Lower lobe of right lung (tissue), 2 donors: ENCODE measurements at regions not wholly inside any gene's neighbourhood (a gene's known extent, or its start where the extent isn't known, plus 50 kb on each side); places are given as distances from the start of the nearest gene placed in this dataset.

Experiments used
- ATAC-seq, 2 donors: fragments of 200-7000 bp; cut with Tn5 transposase; one replicate each; pipeline ENCODE4 v1.9.1; 2020 to 2022; ENCODE audit warnings: mild to moderate bottlenecking in 2 of 2, moderate library complexity in 2 of 2
- DNase-seq: peaks from one replicate; pipeline ENCODE4 v3.0.0-alpha.2; 2020
- H3K27ac ChIP-seq: fragments of 200-600 bp; one replicate; pipeline ENCODE4 v1.8.0; 2022
- H3K27me3 ChIP-seq: fragments of 200-600 bp; one replicate; pipeline ENCODE4 v1.8.0; 2022; ENCODE audit warnings: low read depth
- H3K36me3 ChIP-seq: fragments of 200-600 bp; one replicate; pipeline ENCODE4 v1.8.0; 2022; ENCODE audit warnings: mild to moderate bottlenecking
- H3K4me1 ChIP-seq: fragments of 200-600 bp; one replicate; pipeline ENCODE4 v1.8.0; 2022
- H3K4me3 ChIP-seq: fragments of 200-600 bp; one replicate; pipeline ENCODE4 v1.8.0; 2022; ENCODE audit warnings: mild to moderate bottlenecking
- H3K9me3 ChIP-seq: fragments of 200-600 bp; one replicate; pipeline ENCODE4 v1.8.0; 2022
- intact Hi-C: fragments of 100-400 bp; cut with DNase I; formaldehyde crosslinking; loops from one replicate; pipeline ENCODE4 v1.11.0; 2022
- TF ChIP-seq, protein P1 (sequence below): fragments of 200-600 bp; IDR thresholded peaks from one replicate; pipeline ENCODE4 v1.8.0; 2022; ENCODE audit warnings: antibody characterized with exemption, mild to moderate bottlenecking
- donor health status: DM: no; HTN: yes; CAD: no; lungs with severe emphysema.

DNA sequence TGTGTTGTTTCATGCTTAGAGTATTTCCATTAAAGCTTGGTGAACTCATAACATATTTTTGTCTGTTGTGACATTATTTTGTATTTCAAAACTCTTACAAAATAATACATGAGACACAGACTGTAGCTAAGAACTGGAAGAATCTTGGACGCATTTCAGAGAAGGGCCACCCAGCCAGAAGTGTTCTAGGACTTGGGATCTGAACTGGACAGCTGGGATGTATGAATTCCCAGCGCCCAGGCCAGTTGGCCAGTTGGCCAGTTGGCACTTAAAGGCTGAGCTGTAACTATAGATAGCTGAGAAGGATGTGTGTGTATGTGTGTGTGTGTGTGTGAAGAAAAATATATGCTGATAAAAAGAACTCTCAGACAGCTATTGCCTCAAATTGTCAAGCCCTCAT, 193.4 kb upstream of the GPR101 start:
- Histone ChIP-seq H3K27me3 (no peaks in the 10 kb centered on the region), H3K4me3 (no peak overlapping the region), H3K27ac (no peak overlapping the region), H3K4me1 (no peaks in the 10 kb centered on the region), H3K9me3 (no peaks in the 10 kb centered on the region), H3K36me3 (no peaks in the 10 kb centered on the region)
- DNase-seq: no peak
- TF ChIP-seq, protein P1, sequence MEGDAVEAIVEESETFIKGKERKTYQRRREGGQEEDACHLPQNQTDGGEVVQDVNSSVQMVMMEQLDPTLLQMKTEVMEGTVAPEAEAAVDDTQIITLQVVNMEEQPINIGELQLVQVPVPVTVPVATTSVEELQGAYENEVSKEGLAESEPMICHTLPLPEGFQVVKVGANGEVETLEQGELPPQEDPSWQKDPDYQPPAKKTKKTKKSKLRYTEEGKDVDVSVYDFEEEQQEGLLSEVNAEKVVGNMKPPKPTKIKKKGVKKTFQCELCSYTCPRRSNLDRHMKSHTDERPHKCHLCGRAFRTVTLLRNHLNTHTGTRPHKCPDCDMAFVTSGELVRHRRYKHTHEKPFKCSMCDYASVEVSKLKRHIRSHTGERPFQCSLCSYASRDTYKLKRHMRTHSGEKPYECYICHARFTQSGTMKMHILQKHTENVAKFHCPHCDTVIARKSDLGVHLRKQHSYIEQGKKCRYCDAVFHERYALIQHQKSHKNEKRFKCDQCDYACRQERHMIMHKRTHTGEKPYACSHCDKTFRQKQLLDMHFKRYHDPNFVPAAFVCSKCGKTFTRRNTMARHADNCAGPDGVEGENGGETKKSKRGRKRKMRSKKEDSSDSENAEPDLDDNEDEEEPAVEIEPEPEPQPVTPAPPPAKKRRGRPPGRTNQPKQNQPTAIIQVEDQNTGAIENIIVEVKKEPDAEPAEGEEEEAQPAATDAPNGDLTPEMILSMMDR: no peak
- intact Hi-C loops: no loop called here
- ATAC-seq: no peak

DNA sequence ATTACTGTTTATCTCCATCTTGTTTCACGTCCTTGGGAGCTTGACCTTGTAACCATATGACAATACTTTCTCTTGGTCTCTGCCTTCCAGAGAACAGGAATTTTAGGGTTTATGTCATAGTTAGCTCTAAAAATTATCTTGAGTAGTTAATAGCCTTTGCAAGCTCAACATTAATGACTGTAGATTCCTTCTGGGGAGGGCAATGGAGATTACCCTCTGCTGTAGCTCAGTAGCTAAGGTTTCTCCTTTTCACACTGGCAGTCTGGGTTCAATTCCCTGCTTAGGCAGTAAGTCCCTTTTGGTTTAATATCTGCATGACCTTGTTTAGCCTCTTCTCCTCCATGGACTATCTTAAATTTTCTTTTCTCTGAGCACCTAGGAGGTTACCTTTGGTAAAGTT, 181.7 kb upstream of the GPR101 start:
- TF ChIP-seq, protein P1: no peak

DNA sequence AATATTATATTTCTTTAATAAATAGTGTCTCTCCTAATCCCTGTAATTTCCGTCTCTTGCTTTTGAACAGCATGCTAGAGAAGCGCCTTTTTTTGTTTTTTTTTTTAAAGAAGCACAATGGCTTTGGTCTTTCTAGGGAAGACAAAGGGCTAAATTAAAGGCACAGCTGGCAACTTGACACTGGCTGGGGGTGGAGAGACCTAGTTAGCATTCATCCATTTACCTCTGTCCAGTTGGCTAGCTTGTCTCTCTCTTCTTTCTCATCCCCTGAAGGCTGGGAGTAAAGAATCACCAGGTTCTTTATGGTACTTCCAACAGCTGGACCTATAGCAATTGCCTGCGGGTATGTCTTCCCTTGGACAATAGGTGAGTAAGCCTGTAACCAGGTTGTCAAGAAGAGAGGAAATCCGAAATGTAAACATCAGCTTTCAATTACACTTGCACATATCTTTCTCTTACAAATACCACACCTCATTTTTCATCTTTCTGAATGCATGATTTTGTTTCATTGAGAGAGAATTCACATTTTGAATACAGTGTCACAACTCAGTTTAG, 178.4 kb upstream of the GPR101 start:
- no peak overlapping the region for H3K4me3 ChIP-seq
- DNase-seq (no peak), ATAC-seq (no peak)
- no peaks in the 10 kb centered on the region for H3K4me1 ChIP-seq
- no peaks in the 10 kb centered on the region for H3K9me3 ChIP-seq
- intact Hi-C loops: no loop called here
- TF ChIP-seq, protein P1: no peak
- no peak overlapping the region for H3K27ac ChIP-seq
- no peaks in the 10 kb centered on the region for H3K27me3 ChIP-seq
- no peaks in the 10 kb centered on the region for H3K36me3 ChIP-seq

More for the DNA sequence above, 181.7 kb upstream of the GPR101 start:
- H3K36me3 ChIP-seq: no peaks in the 10 kb centered on the region
- intact Hi-C loops: no loop called here
- H3K27ac ChIP-seq: no peak overlapping the region
- ATAC-seq (no peak), DNase-seq (no peak)
- no peaks in the 10 kb centered on the region for H3K4me1 ChIP-seq
- H3K27me3 ChIP-seq: no peaks in the 10 kb centered on the region
- H3K4me3 ChIP-seq: no peak overlapping the region
- no peaks in the 10 kb centered on the region for H3K9me3 ChIP-seq

DNA sequence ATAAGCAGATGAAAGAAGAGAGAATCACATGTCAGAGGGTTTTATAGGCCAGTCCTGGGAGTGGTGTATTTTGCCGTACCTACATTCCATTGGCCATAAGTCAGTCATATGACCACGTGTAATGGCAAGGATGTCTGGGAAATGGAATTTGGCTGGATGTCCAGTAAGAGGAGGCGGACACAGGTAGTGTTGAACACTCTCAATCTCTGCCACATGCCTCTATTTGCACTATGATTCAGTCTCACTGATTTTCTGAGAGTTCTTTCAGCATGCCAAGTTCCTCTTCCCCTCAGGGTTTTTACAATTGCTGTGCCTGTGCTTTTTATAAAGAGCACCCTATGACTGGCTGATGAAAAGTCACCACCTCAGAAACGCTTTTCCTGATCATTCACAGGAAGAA, 164.2 kb upstream of the GPR101 start:
- Histone ChIP-seq H3K27me3 (no peaks in the 10 kb centered on the region), H3K4me1 (no peaks in the 10 kb centered on the region), H3K9me3 (no peaks in the 10 kb centered on the region), H3K4me3 (no peak overlapping the region), H3K27ac (no peak overlapping the region), H3K36me3 (no peaks in the 10 kb centered on the region)
- ATAC-seq: no peak
- TF ChIP-seq, protein P1: no peak
- intact Hi-C loops: no loop called here
- DNase-seq: no peak

DNA sequence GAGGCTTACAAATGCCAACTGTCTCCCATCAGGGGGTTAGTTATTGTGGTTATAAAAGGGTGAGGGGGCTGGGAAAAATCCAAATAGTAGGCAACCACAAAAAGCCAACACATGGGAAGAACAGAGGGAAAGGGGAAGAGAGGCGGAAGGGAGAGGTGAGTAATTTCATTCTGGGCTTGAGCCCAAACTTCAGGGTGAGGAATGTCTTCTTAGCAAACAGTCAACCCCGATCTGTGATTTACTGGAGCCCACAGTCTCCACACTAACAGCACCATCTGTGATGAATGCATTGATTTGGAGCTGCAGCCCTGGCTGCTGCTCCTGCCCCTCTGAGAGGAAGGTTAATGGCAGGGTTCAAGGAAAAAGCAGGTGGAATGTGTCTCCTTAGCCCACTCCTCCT, 162.2 kb upstream of the GPR101 start:
- ATAC-seq (no peak), DNase-seq (no peak)
- no peaks in the 10 kb centered on the region for H3K27me3 ChIP-seq
- no peak overlapping the region for H3K4me3 ChIP-seq
- no peaks in the 10 kb centered on the region for H3K36me3 ChIP-seq
- no peaks in the 10 kb centered on the region for H3K9me3 ChIP-seq
- TF ChIP-seq, protein P1: no peak
- intact Hi-C loops: no loop called here
- H3K27ac ChIP-seq: no peak overlapping the region
- no peaks in the 10 kb centered on the region for H3K4me1 ChIP-seq

DNA sequence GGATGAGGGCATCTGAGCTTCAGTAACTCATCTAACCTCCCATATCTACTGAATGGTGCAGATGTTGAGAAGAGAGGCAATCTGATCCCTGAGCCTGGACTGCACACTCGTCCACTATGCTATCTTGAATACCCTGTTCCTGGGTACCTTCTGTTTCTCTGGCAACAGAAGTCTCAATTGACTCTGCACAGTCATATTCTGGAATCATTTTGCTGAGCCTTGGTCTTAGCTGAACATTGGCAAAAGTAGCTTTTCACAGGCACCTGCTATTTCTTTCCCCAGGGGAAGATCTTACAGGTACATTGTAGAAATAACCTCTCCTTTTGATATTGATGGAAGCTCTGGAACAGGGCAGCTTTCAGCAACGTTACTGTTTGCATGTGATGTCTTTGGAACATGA, 161.5 kb upstream of the GPR101 start:
- ATAC-seq (no peak), DNase-seq (no peak)
- H3K27me3 ChIP-seq: no peaks in the 10 kb centered on the region
- no peaks in the 10 kb centered on the region for H3K36me3 ChIP-seq
- no peaks in the 10 kb centered on the region for H3K4me1 ChIP-seq
- intact Hi-C loops: no loop called here
- no peak overlapping the region for H3K27ac ChIP-seq
- H3K9me3 ChIP-seq: no peaks in the 10 kb centered on the region
- TF ChIP-seq, protein P1: no peak
- no peak overlapping the region for H3K4me3 ChIP-seq
